HCT116 (cell line): ENCODE measurements at regions not wholly inside any gene's neighbourhood (a gene's known extent, or its start where the extent isn't known, plus 50 kb on each side); places are given as distances from the start of the nearest gene placed in this dataset.

Source experiments
- ATAC-seq: fragments of 200-7000 bp; cut with Tn5 transposase; 2 replicates; pipeline ENCODE4 v1.9.1; 2020; ENCODE audit warnings: mild to moderate bottlenecking, moderate library complexity
- BruUV-seq: library from RNA; stranded (reverse); fragments of 400-500 nt; replicated peaks from 2 replicates; lab custom pipeline; 2021; lab: Mats Ljungman, UMichigan
- CTCF ChIA-PET: fragments of 300-600 bp; sonication (Branson Sonifier 250); formaldehyde crosslinking; loops from one replicate; lab custom pipeline; 2021; ENCODE audit warnings: antibody characterized with exemption; lab: Charles Lee
- POLR2A ChIA-PET: fragments of 300-600, 350-600 bp; sonication (Branson Sonifier 250); formaldehyde crosslinking; loops from one replicate; lab custom pipeline; 2021; ENCODE audit warnings: antibody characterized with exemption; lab: Charles Lee
- RAD21 ChIA-PET, 2 experiments: fragments of 300-600 bp; sonication (Branson Sonifier 250); formaldehyde crosslinking; loops; one replicate each; lab custom pipeline; 2023; ENCODE audit warnings: low total read pairs in 2 of 2; ENCODE audit not compliant: uncharacterized antibody in 2 of 2, unreplicated experiment in 2 of 2, low non-redundant PET in 1 of 2; lab: Charles Lee
- DNase-seq: peaks from one replicate; pipeline ENCODE4 v3.0.0-alpha.2; 2010; ENCODE audit warnings: low read depth, low spot score
- H2AFZ ChIP-seq: fragments of 200-600 bp; shearing (Covaris generic), sonication (generic); 2 replicates; pipeline ENCODE4 v1.6.1; 2017; ENCODE audit warnings: low read depth, mixed run types, mixed read lengths, antibody characterized with exemption, low read length; ENCODE audit not compliant: poor library complexity, severe bottlenecking
- H3K27ac ChIP-seq: 2 replicates; pipeline ENCODE4 v1.5.1; 2012; ENCODE audit warnings: low read depth, low read length
- H3K27me3 ChIP-seq: fragments of 200-600 bp; sonication (generic); 2 replicates; pipeline ENCODE4 v1.6.1; 2016; ENCODE audit warnings: mixed run types, low read length, mixed read lengths; ENCODE audit not compliant: insufficient read depth
- H3K36me3 ChIP-seq, 2 experiments: fragments of 200-500 bp in 1 of 2; fragments of 200-600 bp in 1 of 2; sonication (Bioruptor generic) in 1 of 2; sonication (generic) in 1 of 2; 2 replicates each; pipeline versions ENCODE4 v1.5.1 to v1.6.1; 2014 to 2016; ENCODE audit warnings: low read length in 2 of 2, inconsistent platforms in 1 of 2, mixed read lengths in 1 of 2, mixed run types in 1 of 2; ENCODE audit not compliant: insufficient read depth in 2 of 2, control insufficient read depth in 1 of 2
- H3K4me1 ChIP-seq, 2 experiments: fragments of 200-600 bp in 1 of 2; sonication (generic) in 1 of 2; 2 replicates each; pipeline versions ENCODE4 v1.5.1 to v1.6.1; 2012 to 2017; ENCODE audit warnings: low read length in 2 of 2, inconsistent platforms in 1 of 2, mild to moderate bottlenecking in 1 of 2, mixed read lengths in 1 of 2, mixed run types in 1 of 2, moderate library complexity in 1 of 2; ENCODE audit not compliant: insufficient read depth in 2 of 2, control insufficient read depth in 1 of 2
- H3K4me2 ChIP-seq: fragments of 200-600 bp; sonication (generic); 2 replicates; pipeline ENCODE4 v1.6.1; 2017; ENCODE audit warnings: mixed run types, low read length, mixed read lengths
- H3K4me3 ChIP-seq, 2 experiments: fragments of 200-600 bp in 1 of 2; sonication (generic) in 1 of 2; replicated peaks in 1 of 2; 2 replicates each; pipeline ENCODE4 v1.5.1; 2011 to 2016; ENCODE audit warnings: low read length in 2 of 2, control low read depth in 1 of 2, low read depth in 1 of 2, mild to moderate bottlenecking in 1 of 2, mixed read lengths in 1 of 2, mixed run types in 1 of 2
- H3K79me2 ChIP-seq: fragments of 200-600 bp; sonication (generic); 2 replicates; pipeline ENCODE4 v1.6.1; 2017; ENCODE audit warnings: mild to moderate bottlenecking, mixed run types, low read length, moderate library complexity, mixed read lengths; ENCODE audit not compliant: insufficient read depth
- H3K9ac ChIP-seq: fragments of 200-600 bp; sonication (generic); 2 replicates; pipeline ENCODE4 v1.6.1; 2016; ENCODE audit warnings: low read length, mixed read lengths
- H3K9me2 ChIP-seq: fragments of 200-600 bp; sonication (generic), shearing (Covaris generic); 2 replicates; pipeline ENCODE4 v1.6.1; 2017; ENCODE audit warnings: mixed run types, mild to moderate bottlenecking, moderate library complexity; ENCODE audit not compliant: insufficient read depth
- H3K9me3 ChIP-seq, 2 experiments: fragments of 200-500 bp in 1 of 2; fragments of 200-600 bp in 1 of 2; sonication (Bioruptor generic) in 1 of 2; sonication (generic) in 1 of 2; 2 replicates each; pipeline ENCODE4 v1.6.1; 2014 to 2017; ENCODE audit warnings: low read length in 2 of 2, mixed read lengths in 2 of 2, inconsistent platforms in 1 of 2, low read depth in 1 of 2, mild to moderate bottlenecking in 1 of 2, mixed run types in 1 of 2, moderate library complexity in 1 of 2; ENCODE audit not compliant: control insufficient read depth in 1 of 2, insufficient read depth in 1 of 2
- H4K20me1 ChIP-seq: fragments of 200-600 bp; sonication (generic), shearing (Covaris generic); 2 replicates; pipeline ENCODE4 v1.6.1; 2017; ENCODE audit warnings: mixed run types, mild to moderate bottlenecking, moderate library complexity; ENCODE audit not compliant: insufficient read depth
- CBX3 ChIP-seq: IDR thresholded peaks from 2 replicates; pipeline ENCODE4 v1.6.1; 2012; ENCODE audit warnings: low read depth
- EZH2 ChIP-seq: fragments of 200-600 bp; sonication (generic); IDR thresholded peaks from 2 replicates; pipeline ENCODE4 v1.6.1; 2017; ENCODE audit warnings: antibody characterized with exemption, mixed run types
- FOSL1 ChIP-seq: IDR thresholded peaks from 2 replicates; pipeline ENCODE4 v1.6.1; 2012; ENCODE audit warnings: low read depth
- JUND ChIP-seq: IDR thresholded peaks from 2 replicates; pipeline ENCODE4 v1.6.1; 2012
- POLR2A ChIP-seq: IDR thresholded peaks from 2 replicates; pipeline ENCODE4 v1.7.0; 2011; ENCODE audit warnings: borderline replicate concordance; ENCODE audit not compliant: insufficient read depth, insufficient read length; ENCODE audit errors: extremely low read depth
- SRF ChIP-seq: IDR thresholded peaks from 2 replicates; pipeline ENCODE4 v1.6.1; 2012; ENCODE audit warnings: low read depth
- TCF7L2 ChIP-seq: IDR thresholded peaks from 2 replicates; pipeline ENCODE4 v1.7.0; 2011; ENCODE audit warnings: borderline replicate concordance, inconsistent platforms; ENCODE audit not compliant: insufficient read depth, insufficient read length; ENCODE audit errors: extremely low read depth
- intact Hi-C: fragments of 100-400 bp; cut with micrococcal nuclease; formaldehyde crosslinking; loops from 2 replicates; pipeline ENCODE4 v1.10.0; 2022
- TF ChIP-seq, protein P1 (sequence below): IDR thresholded peaks from 2 replicates; pipeline ENCODE4 v1.6.1; 2012
- TF ChIP-seq, protein P2 (sequence below): IDR thresholded peaks from 2 replicates; pipeline ENCODE4 v1.6.1; 2012
- TF ChIP-seq, protein P3 (sequence below), 3 experiments: fragments of 200-600 bp in 1 of 3; sonication (generic) in 1 of 3; IDR thresholded peaks in 2 of 3; conservative IDR thresholded peaks in 1 of 3; 2 replicates each; pipeline ENCODE4 v1.5.1; 2012 to 2017; ENCODE audit warnings: low read depth in 2 of 3, low read length in 2 of 3, antibody characterized with exemption in 1 of 3, borderline replicate concordance in 1 of 3, control low read depth in 1 of 3, mild to moderate bottlenecking in 1 of 3, mixed read lengths in 1 of 3, mixed run types in 1 of 3, moderate library complexity in 1 of 3; ENCODE audit not compliant: insufficient read depth in 1 of 3

DNA sequence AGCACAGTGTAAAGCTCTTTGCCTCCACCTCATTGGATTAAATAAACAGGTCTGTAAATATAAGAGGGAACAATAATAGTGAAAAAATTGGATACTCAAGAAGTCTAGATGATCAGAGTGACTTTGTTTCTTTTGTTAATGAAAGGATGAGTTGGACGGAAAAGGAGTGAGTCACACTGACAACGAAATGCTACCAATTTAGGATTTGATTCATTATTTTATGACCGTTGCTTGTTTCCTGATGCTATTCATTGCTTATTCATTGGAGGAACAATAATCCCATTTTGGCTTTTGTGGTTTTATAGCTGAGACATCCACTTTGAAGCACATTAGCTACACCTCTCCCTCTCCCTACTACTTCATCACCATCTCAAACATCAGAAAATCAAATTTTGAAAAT lies 74.4 kb upstream of the DYNLT3 start:
- intact Hi-C loops: no loop called here
- no peak overlapping the region for H3K9ac ChIP-seq
- ChIA-PET POLR2A (no interaction called here), CTCF (no interaction called here), RAD21 (no interaction called here)
- no peaks in the 10 kb centered on the region for H3K79me2 ChIP-seq
- no peaks in the 10 kb centered on the region for H3K27me3 ChIP-seq
- peaks cover 0 to 9% of the 10 kb centered on the region in 2 experiments; a peak in 1 of 4 replicates for H3K4me1 ChIP-seq
- H2AFZ ChIP-seq: no peak overlapping the region
- no peak overlapping the region for H3K4me3 ChIP-seq
- H3K9me2 ChIP-seq: no peaks in the 10 kb centered on the region
- H3K36me3 ChIP-seq: no peaks in the 10 kb centered on the region
- no peak; the same call in 1 of the 2 replicates for ATAC-seq
- H3K4me2 ChIP-seq: peak overlapping the region; percentile 33
- DNase-seq: no peak
- H3K27ac ChIP-seq: no peak overlapping the region
- H4K20me1 ChIP-seq: no peaks in the 10 kb centered on the region
- no peak for TF ChIP-seq POLR2A
- TF ChIP-seq EZH2: no peak
- no peak for TF ChIP-seq CBX3
- TF ChIP-seq FOSL1: peak; percentile 45; the same call in 1 of the 2 replicates
- TF ChIP-seq SRF: no peak
- no peak for TF ChIP-seq TCF7L2
- TF ChIP-seq, protein P1, sequence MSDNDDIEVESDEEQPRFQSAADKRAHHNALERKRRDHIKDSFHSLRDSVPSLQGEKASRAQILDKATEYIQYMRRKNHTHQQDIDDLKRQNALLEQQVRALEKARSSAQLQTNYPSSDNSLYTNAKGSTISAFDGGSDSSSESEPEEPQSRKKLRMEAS: no peak
- TF ChIP-seq, protein P2, sequence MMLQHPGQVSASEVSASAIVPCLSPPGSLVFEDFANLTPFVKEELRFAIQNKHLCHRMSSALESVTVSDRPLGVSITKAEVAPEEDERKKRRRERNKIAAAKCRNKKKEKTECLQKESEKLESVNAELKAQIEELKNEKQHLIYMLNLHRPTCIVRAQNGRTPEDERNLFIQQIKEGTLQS: no peak
- TF ChIP-seq JUND: peak; percentile 20; the same call in 1 of the 2 replicates
- TF ChIP-seq, protein P3, sequence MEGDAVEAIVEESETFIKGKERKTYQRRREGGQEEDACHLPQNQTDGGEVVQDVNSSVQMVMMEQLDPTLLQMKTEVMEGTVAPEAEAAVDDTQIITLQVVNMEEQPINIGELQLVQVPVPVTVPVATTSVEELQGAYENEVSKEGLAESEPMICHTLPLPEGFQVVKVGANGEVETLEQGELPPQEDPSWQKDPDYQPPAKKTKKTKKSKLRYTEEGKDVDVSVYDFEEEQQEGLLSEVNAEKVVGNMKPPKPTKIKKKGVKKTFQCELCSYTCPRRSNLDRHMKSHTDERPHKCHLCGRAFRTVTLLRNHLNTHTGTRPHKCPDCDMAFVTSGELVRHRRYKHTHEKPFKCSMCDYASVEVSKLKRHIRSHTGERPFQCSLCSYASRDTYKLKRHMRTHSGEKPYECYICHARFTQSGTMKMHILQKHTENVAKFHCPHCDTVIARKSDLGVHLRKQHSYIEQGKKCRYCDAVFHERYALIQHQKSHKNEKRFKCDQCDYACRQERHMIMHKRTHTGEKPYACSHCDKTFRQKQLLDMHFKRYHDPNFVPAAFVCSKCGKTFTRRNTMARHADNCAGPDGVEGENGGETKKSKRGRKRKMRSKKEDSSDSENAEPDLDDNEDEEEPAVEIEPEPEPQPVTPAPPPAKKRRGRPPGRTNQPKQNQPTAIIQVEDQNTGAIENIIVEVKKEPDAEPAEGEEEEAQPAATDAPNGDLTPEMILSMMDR (IDR thresholded peaks at IDR 0.05 in 2 of 3, conservative IDR thresholded peaks at IDR 0.05 in 1 of 3; ENCODE audit: borderline replicate concordance in 1 of 3, insufficient read depth in 1 of 3, low read depth in 2 of 3, low read length in 2 of 3): no peak
- H3K9me3 ChIP-seq: no peaks in the 10 kb centered on the region
- BruUV-seq: no TSS peak
